Smooth muscle cell of the brain vasculature (primary cell): ENCODE measurements at regions not wholly inside any gene's neighbourhood (a gene's known extent, or its start where the extent isn't known, plus 50 kb on each side); places are given as distances from the start of the nearest gene placed in this dataset.

Experiments
- DNase-seq: peaks from one replicate; pipeline ENCODE4 v3.0.0-alpha.2; 2012; ENCODE audit warnings: low read depth, low spot score

GRCh38 chr13:109644956-109645355 is 141.4 kb downstream of the IRS2 start:
- no peak for DNase-seq

GRCh38 chr13:109644069-109644750 is 142.2 kb downstream of the IRS2 start:
- DNase-seq: no peak

- DNase-seq: no peak
These were observed 144.0 kb downstream of the IRS2 start for GRCh38 chr13:109642358-109642757.

- DNase-seq: no peak
These were observed 149.6 kb downstream of the IRS2 start for GRCh38 chr13:109636736-109637135.

- DNase-seq: no peak
These were observed 155.3 kb downstream of the IRS2 start for GRCh38 chr13:109631069-109631468.

- no peak for DNase-seq
These were observed 156.1 kb downstream of the IRS2 start for GRCh38 chr13:109630271-109630670.

GRCh38 chr13:109629737-109630136 is 156.6 kb downstream of the IRS2 start:
- no peak for DNase-seq

- no peak for DNase-seq
These were observed 158.1 kb downstream of the IRS2 start for GRCh38 chr13:109628251-109628699.

GRCh38 chr13:109627649-109628048 is 158.7 kb downstream of the IRS2 start:
- no peak for DNase-seq

- DNase-seq: no peak
These were observed 159.8 kb downstream of the IRS2 start for GRCh38 chr13:109626386-109627171.

- no peak for DNase-seq
These were observed 161.2 kb downstream of the IRS2 start for GRCh38 chr13:109625156-109625555.

GRCh38 chr13:109622006-109622405 is 164.4 kb downstream of the IRS2 start:
- DNase-seq: no peak

GRCh38 chr13:109615721-109616420 is 170.5 kb downstream of the IRS2 start:
- no peak for DNase-seq

GRCh38 chr13:109611912-109612691 is 174.3 kb downstream of the IRS2 start:
- DNase-seq: no peak

- no peak for DNase-seq
These were observed 175.9 kb downstream of the IRS2 start for GRCh38 chr13:109610517-109610916.

GRCh38 chr13:109608503-109608902 is 177.9 kb downstream of the IRS2 start:
- DNase-seq: no peak

- DNase-seq: no peak
These were observed 178.3 kb downstream of the IRS2 start for GRCh38 chr13:109608059-109608458.

GRCh38 chr13:109606520-109606919 is 179.9 kb downstream of the IRS2 start:
- DNase-seq: no peak

- DNase-seq: no peak
These were observed 180.5 kb downstream of the IRS2 start for GRCh38 chr13:109605846-109606245.

GRCh38 chr13:109604894-109605293 is 181.5 kb downstream of the IRS2 start:
- DNase-seq: no peak

- no peak for DNase-seq
These were observed 184.0 kb downstream of the IRS2 start for GRCh38 chr13:109602356-109602755.
